Limb (tissue), 2 donors: ENCODE measurements at regions not wholly inside any gene's neighbourhood (a gene's known extent, or its start where the extent isn't known, plus 50 kb on each side); places are given as distances from the start of the nearest gene placed in this dataset.

ENCODE experiments used
- DNase-seq, 2 donors: peaks; one replicate each; pipeline ENCODE4 v3.0.0-alpha.2; 2016; ENCODE audit errors: extremely low spot score in 2 of 2

- DNase-seq, result no peak
Observed at GRCh38 chr3:148006508-148006907, 597.3 kb downstream of the ZIC1 start.

DNA sequence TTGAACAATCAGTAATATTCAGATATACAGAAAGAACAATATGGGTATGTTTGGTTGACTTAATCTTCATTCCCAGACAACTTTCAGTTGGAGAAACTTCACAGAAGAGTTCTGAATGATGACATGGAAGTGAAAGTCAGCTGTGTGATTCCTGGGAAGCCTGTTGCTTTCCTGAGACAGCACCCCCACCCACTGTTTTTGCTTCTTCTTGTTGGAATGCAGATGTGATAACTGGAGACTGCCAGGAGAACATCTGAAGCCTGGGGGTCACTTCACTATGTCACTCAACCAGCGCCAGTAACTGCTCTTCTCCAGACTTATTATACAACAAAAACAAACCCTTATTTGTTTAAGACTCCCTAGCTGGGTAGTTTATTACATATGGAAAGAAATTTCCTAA is 599.4 kb downstream of the ZIC1 start:
- DNase-seq, result no peak

DNA sequence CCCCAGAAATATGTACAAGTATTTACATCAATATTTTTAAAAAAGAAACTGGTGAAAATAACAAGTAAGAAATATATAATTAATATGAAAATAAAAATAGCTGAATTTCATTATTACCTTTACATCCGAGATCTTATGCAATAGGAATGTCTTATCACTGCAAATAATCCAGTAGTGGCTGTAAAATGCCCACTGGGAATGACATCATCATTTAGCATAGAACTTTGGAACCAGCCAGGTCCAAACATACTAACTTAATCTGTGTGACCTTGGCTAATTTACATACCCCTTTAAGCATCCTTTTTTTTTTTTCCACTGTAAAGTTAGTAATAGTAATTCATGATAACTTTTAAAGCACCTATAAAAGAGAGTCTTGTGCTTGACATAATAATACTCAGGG is 611.7 kb downstream of the ZIC1 start:
- no peak for DNase-seq

GRCh38 chr3:148021381-148021780 is 612.2 kb downstream of the ZIC1 start:
- DNase-seq, result no peak

DNA sequence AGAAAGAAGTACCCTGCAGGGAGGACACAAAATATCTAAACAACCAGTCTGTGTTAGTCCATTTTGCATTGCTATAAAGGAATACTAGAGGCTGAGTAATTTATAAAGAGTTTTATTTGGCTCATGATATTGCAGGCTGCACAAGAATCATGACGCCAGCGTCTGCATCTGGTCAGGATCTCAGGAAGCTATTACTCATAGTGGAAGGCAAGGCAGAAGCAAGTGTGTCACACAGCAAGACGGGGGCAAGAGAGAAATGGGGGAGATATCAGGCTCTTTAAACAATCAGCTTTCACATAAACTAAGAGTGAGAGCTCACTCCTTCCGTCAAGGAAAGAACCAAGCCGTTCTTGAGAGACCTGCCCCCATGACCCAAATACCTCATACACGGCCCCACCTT is 614.8 kb downstream of the ZIC1 start:
- no peak for DNase-seq

- no peak for DNase-seq
Observed at GRCh38 chr3:148026009-148026588, 616.9 kb downstream of the ZIC1 start.

GRCh38 chr3:148030975-148031374 is 621.8 kb downstream of the ZIC1 start:
- DNase-seq, result no peak

DNA sequence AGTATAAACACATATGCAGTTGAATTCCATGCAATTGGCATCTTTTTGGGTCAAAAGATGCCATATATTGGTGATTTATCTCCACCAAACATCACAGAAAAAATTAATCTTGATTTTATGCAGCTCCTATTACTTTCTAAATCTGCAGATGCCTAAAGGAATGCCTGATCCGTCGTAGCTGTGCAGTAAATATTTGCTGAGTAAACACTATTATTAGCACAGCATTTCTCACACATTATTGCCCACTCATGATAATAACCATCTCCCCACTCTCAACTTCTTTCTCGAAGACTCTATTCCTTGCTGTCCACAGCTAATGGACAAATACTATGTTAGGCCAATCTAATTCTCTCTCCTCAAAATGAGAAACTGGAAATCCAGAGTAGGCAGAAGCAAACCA is 625.2 kb downstream of the ZIC1 start:
- no peak for DNase-seq

GRCh38 chr3:148036331-148036876 is 627.2 kb downstream of the ZIC1 start:
- no peak for DNase-seq

DNA sequence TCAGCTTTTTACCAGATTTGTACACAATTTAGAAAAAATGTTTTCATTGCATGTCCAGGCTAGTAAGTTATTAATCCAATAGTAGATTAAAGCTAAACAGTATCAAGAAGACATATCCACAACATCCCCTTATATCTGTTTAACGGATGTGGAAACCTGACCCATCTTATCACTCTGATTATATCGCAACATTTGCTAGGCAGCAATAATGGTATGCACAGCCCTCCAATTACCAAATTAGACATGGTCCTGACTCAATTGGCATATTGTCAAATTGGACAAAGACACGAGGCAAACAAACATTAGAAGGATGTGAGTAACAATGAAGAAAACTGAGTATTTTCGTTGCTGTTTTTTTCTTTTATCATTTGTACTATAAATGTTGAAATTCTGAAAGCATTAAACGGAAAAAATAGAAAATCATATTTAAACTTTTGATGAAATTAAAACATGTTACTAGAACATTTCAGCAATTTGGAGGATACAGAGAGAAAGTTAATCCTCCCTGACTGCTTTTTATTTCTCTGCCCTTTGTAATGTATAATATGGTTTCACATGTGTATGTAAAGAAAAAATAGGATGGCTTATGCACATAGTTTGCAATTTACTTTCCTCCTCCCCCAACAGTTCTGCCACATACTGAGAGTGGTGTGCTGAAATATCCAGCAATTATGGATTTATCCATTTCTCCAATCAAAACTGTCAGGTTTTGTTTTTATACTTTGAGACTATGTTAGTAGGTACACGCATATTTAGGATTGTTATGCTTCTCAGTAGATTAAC is 633.7 kb downstream of the ZIC1 start:
- DNase-seq, result no peak

DNA sequence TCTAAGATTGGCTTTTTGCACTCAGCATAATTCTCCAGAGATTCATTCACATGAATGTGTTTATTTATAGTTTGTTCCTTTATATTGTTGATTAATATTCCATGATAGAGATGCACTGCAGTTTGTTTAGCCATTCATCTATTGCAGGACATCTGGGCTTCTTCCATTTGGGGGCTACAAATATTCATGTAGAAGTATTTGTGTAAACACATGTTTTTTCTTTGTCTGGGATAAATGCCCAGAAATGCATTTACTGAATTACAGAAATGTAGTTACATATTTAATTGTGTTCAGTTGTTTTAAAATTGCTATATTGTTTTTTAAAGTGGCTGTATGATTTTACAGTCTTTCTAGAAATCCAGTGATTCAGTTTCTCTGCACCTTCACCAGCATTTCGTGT is 635.0 kb downstream of the ZIC1 start:
- no peak for DNase-seq

GRCh38 chr3:148054999-148055398 is 642.7 kb upstream of the AGTR1 start:
- no peak for DNase-seq

- DNase-seq, result no peak
Observed at GRCh38 chr3:148062590-148062989, 635.1 kb upstream of the AGTR1 start.

DNA sequence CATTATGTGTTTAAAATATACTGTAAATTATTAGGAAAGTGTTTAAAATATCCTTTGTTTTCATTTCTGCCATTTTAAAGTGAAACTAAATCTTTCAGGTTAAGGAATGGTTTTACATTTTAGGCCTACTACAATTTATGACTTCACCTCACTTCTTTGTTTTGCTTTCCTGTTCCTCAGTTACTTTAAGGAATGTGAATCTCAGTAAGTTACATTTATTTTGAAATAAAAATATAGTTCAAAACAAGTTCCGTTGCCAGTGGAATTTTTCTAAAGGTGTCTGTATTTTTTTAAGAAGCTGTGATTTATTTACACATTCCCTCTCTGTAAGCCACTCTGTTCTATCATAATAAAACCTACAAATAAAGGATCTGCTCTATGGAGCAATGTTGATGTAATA is 630.9 kb upstream of the AGTR1 start:
- no peak for DNase-seq

- no peak for DNase-seq
Observed at GRCh38 chr3:148068466-148068865, 629.2 kb upstream of the AGTR1 start.

- DNase-seq, result no peak
Observed at GRCh38 chr3:148070041-148070440, 627.7 kb upstream of the AGTR1 start.

- DNase-seq, result no peak
Observed at GRCh38 chr3:148073721-148074456, 623.8 kb upstream of the AGTR1 start.

- DNase-seq, result no peak
Observed at GRCh38 chr3:148074946-148075345, 622.8 kb upstream of the AGTR1 start.

DNA sequence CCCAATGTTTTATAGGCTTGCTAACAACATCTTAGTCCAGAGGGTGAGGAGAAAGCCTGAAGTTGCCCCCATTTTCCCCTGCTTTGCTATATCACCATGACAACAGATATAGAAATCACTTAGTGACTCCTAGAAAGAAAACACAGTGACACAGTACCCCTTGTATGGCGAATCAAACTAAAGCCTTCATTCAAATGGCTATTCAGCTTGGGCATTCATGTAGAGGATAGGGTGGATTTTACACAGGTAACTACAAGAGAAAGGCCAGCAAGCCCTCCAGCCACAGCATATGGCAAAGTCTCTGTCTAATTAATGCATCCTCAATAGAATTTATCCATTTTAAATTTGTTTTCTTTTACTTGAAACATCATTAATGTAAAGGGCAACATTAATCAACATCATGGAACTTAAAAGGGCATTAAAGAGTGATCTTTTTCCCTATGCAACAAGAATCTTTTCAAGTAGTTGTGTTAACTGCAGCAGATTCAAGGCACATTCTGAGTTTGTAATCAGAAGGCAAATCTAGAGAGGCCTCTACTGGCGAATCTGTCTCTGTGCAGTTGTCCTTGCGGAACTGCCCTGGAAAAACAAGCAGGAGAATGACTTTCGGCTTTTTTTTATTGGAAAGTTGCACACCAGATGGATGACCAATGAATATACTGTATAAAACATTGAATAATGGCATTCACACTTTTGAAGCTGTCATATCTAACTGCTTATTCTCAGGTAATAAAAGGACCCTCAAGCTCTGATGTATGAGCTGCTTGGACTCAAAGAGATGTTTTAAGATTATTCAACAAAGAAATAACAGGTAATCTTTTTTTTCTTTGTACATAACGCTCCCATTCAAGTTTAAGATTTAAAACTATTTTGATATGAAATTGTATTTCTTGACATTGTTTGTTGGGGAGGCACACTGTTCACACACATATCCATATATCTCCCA is 621.7 kb upstream of the AGTR1 start:
- DNase-seq, result peak; percentile 32 to 76

DNA sequence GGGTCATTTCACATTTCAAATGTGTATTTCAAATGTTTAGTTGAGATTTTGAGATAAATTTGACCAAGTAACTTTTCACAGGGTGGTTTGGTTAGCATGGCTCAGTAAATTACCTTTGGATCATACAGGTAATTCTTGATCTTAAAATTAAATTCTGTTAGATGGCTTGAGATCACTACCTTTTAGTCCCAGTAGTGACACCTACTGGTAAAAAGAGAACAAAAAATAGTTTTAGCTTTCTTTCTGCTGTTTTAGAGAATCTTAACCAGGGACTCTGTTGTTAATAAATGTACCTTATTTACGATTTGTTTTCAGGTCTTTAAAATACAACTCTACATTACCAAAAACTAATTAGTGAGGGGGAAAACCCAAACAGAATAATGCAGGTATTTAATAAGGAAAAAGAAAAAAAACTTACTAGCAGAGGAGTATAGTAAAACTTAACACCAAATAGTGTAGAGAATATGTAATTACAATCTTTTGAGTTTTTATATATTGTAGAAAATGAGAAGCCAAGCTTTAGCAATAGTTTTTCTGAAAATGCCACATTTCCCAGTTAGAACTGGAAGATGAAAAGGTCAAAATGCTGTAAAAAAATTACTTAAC is 620.3 kb upstream of the AGTR1 start:
- peak in 1 of 2 donors; percentile 18 for DNase-seq

DNA sequence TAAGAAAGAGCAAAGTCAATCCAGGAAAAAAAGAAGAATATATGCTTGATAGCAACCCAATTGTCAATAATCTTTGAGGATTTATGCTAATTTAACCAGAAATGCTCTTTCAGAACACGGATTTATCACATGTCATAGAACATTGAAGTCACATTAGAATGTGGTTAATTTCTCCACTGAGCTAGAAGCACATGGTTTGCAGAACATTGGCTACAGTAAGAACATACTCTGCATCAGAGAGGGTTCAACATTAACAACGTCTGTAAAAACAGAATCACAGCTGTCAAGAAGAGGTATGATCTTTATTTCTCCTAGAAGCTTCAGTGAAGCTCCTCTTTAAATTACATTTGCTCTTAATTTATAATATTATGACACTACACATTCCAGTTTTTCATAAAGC is 619.7 kb upstream of the AGTR1 start:
- DNase-seq, result no peak
